Esophagus squamous epithelium (tissue), 5 donors: ENCODE measurements at regions not wholly inside any gene's neighbourhood (a gene's known extent, or its start where the extent isn't known, plus 50 kb on each side); places are given as distances from the start of the nearest gene placed in this dataset.
A peak's percentile ranks its signal among the peaks of the same experiment; 100 is the strongest.

Experiments
- DNase-seq: peaks from one replicate; lab custom pipeline; 2025; lab: John Stamatoyannopoulos, UW
- H3K27ac ChIP-seq, 4 donors: fragments of 200-600 bp; sonication (generic); one replicate each; pipeline ENCODE4 v1.5.1; 2016 to 2019; ENCODE audit warnings: mild to moderate bottlenecking in 1 of 4
- H3K27me3 ChIP-seq, 4 donors: fragments of 200-600 bp; sonication (generic); 1 replicate in 3 of 4; 2 replicates in 1 of 4; pipeline versions ENCODE4 v1.5.1 to v1.6.0; 2017 to 2021; ENCODE audit warnings: antibody characterized with exemption in 1 of 4
- H3K36me3 ChIP-seq, 3 donors: fragments of 200-600 bp; sonication (generic); one replicate each; pipeline ENCODE4 v1.5.1; 2016 to 2019
- H3K4me1 ChIP-seq, 3 donors: fragments of 200-600 bp; sonication (generic); one replicate each; pipeline ENCODE4 v1.5.1; 2017 to 2019
- H3K4me3 ChIP-seq, 4 donors: fragments of 200-600 bp; sonication (generic); 1 replicate in 3 of 4; 2 replicates in 1 of 4; pipeline ENCODE4 v1.5.1; 2016 to 2019; ENCODE audit warnings: mild to moderate bottlenecking in 2 of 4, moderate library complexity in 1 of 4
- H3K9me3 ChIP-seq, 3 donors: fragments of 200-600 bp; sonication (generic); one replicate each; pipeline ENCODE4 v1.5.1; 2016 to 2019
- POLR2A ChIP-seq, 4 donors: fragments of 450-650 bp; IDR thresholded peaks; one replicate each; pipeline ENCODE4 v1.6.1; 2017; ENCODE audit warnings: antibody characterized with exemption in 4 of 4, mild to moderate bottlenecking in 4 of 4, moderate library complexity in 3 of 4
- WGBS, 2 donors: methylation state at CpG; one replicate each; pipeline ENCODE4 v1.1.5; 2018; 5-methylcytosine and 5-hydroxymethylcytosine counted together
- intact Hi-C: fragments of 100-400 bp; cut with DNase I; formaldehyde crosslinking; loops from one replicate; pipeline ENCODE4 v1.15.0; 2022
- TF ChIP-seq, protein P1 (sequence below), 6 experiments: fragments of 450-650 bp in 4 of 6; fragments of 200-600 bp in 2 of 6; sonication (generic) in 2 of 6; IDR thresholded peaks; one replicate each; pipeline ENCODE4 v1.5.1; 2016 to 2019; ENCODE audit warnings: antibody characterized with exemption in 6 of 6, mild to moderate bottlenecking in 4 of 6, moderate library complexity in 4 of 6
- donor health status: DM: yes; HTN: yes; CAD: no.

DNA sequence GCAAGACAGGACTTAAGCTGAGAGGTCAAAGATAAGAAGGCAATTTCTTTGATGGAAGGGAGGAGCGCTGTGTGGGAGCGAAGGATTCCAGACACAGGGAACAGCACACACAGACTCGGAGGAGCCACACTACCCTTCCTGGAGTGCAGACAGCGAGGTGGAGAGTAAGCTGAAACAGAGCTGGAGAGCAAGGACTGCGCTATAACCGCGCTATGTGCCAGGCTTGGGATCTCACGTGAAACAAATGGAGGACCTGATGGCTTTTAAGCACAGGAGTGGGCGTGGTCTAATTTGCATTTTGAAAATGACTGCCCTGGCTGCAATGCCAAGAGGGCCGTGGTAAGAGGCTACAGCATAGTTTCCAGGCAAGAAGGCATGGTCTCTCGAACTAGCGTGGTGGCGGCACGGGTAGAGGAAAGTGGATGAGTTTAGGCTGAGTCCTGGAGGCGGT lies 113.9 kb upstream of the SORBS2 start:
- 84 to 87% methylated on average over 15 of the region's 15 CpGs for WGBS, 2 donors
- TF ChIP-seq, protein P1, sequence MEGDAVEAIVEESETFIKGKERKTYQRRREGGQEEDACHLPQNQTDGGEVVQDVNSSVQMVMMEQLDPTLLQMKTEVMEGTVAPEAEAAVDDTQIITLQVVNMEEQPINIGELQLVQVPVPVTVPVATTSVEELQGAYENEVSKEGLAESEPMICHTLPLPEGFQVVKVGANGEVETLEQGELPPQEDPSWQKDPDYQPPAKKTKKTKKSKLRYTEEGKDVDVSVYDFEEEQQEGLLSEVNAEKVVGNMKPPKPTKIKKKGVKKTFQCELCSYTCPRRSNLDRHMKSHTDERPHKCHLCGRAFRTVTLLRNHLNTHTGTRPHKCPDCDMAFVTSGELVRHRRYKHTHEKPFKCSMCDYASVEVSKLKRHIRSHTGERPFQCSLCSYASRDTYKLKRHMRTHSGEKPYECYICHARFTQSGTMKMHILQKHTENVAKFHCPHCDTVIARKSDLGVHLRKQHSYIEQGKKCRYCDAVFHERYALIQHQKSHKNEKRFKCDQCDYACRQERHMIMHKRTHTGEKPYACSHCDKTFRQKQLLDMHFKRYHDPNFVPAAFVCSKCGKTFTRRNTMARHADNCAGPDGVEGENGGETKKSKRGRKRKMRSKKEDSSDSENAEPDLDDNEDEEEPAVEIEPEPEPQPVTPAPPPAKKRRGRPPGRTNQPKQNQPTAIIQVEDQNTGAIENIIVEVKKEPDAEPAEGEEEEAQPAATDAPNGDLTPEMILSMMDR (IDR thresholded peaks at IDR 0.05), result no peak
- no peak for TF ChIP-seq POLR2A (IDR thresholded peaks at IDR 0.05)

DNA sequence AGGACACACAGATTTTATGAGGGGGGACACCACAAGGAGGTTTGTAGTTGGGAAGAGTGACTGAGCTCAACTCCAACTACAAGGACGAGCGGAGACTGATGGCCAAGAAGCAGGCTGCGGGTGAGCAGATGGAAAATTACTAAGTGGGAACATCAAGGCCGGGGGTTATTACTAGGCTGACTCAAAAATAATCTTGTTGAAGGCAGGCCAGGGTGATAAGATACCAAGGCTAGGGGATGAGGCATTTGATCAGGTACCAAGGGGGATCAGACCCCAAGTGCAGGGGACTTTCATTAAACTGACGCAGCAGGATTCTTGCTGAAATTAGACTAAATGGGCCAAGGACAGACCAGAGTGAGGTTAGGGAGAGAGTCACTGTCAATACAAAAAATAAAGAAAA lies 119.4 kb upstream of the SORBS2 start:
- no peaks in the 10 kb centered on the region for H3K27me3 ChIP-seq
- no peaks in the 10 kb centered on the region for H3K4me1 ChIP-seq
- H3K27ac ChIP-seq, result no peak overlapping the region
- no peak overlapping the region for H3K4me3 ChIP-seq
- no peak for TF ChIP-seq POLR2A (IDR thresholded peaks at IDR 0.05)
- TF ChIP-seq, protein P1 (IDR thresholded peaks at IDR 0.05), result no peak
- DNase-seq, result no peak
- 79 to 89% methylated on average over 5 of the region's 5 CpGs for WGBS, 2 donors
- intact Hi-C loops, result no loop called here
- H3K36me3 ChIP-seq, result no peaks in the 10 kb centered on the region
- H3K9me3 ChIP-seq, result no peaks in the 10 kb centered on the region

More for the DNA sequence above, 113.9 kb upstream of the SORBS2 start:
- Histone ChIP-seq H3K4me1 (no peaks in the 10 kb centered on the region), H3K36me3 (no peaks in the 10 kb centered on the region), H3K27me3 (no peaks in the 10 kb centered on the region), H3K9me3 (no peaks in the 10 kb centered on the region), H3K27ac (no peak overlapping the region), H3K4me3 (no peak overlapping the region)
- intact Hi-C loops, result no loop called here
- no peak for DNase-seq

DNA sequence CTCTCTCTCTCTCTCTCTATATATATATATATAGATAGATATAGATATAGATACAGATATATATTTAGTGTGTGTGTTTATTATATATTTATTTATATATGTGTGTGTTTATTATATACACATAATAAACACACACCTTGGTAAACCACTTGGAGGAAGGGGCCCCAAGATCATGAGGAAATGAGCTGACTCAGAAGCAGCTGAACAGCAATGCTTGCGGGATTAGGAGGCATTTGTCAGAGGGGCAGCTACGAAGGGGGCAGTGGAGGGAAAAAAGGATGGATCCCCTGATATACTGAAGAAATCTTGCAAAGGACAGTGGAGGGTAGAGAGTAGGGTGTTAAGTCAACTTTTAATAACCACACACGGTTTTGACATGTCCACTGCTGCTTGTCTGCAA lies 120.0 kb upstream of the SORBS2 start:
- Histone ChIP-seq H3K9me3 (no peaks in the 10 kb centered on the region), H3K4me3 (no peak overlapping the region), H3K27me3 (no peaks in the 10 kb centered on the region), H3K27ac (peak overlapping the region in 1 of 4 donors; percentile 30), H3K36me3 (no peaks in the 10 kb centered on the region), H3K4me1 (no peaks in the 10 kb centered on the region)
- DNase-seq, result no peak
- WGBS, 2 donors, result 46 to 64% methylated on average over 3 of the region's 3 CpGs
- TF ChIP-seq POLR2A (IDR thresholded peaks at IDR 0.05), result no peak
- intact Hi-C loops, result no loop called here

DNA sequence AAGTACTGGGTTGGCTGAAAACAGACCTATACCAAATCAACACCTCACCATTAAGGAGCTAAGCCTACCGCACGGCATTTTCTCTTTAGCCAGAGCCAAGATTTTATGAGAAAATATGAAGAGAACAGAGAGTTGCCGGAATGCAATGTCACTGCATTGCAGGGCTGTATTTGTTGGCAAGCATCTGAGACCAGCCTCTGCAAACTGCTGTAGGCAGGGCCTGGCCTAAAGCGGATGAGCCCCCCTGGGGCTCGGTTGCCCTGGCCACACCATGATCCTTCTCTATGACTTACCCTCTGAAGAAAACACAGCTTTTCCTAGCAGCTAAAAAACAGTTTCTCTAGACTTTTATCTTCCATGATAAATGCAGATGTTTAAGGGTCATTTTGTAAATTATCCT lies 120.5 kb upstream of the SORBS2 start:
- 72 to 91% methylated on average over 4 to 5 of the region's 5 CpGs for WGBS, 2 donors
- H3K27me3 ChIP-seq, result no peaks in the 10 kb centered on the region
- DNase-seq, result no peak
- no peaks in the 10 kb centered on the region for H3K36me3 ChIP-seq
- no peak for TF ChIP-seq POLR2A (IDR thresholded peaks at IDR 0.05)
- TF ChIP-seq, protein P1 (IDR thresholded peaks at IDR 0.05), result no peak
- peak overlapping the region in 2 of 4 donors; percentile 17 to 30 for H3K27ac ChIP-seq
- H3K4me1 ChIP-seq, result no peaks in the 10 kb centered on the region
- H3K9me3 ChIP-seq, result no peaks in the 10 kb centered on the region
- intact Hi-C loops, result no loop called here
- H3K4me3 ChIP-seq, result no peak overlapping the region

DNA sequence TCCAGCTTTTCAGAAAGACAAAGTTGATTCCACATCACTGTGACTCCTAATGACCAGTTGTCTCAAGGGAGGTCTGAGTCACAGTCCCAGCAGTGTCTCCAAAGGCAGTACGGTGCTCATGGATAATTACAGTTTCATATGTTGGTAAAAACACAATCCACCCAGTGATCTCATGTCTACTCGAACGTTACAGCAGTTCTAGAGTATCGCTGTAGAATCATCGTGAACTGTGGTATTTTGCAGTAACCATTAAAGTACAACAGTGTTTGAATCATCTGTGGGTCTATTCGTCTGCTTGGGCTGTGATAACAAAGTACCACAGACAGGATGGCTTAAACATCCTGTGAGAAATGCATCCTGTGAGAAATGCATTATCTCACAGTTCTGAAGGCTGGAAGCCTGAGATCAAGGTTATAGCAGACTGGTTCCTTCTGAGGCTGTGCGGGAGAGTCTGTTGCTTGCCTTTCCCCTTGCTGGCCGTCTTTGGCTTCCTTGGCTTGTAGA lies 121.1 kb upstream of the SORBS2 start:
- H3K27me3 ChIP-seq, result no peaks in the 10 kb centered on the region
- 71 to 82% methylated on average over 8 of the region's 8 CpGs for WGBS, 2 donors
- no peaks in the 10 kb centered on the region for H3K9me3 ChIP-seq
- H3K27ac ChIP-seq, result no peak overlapping the region
- H3K4me1 ChIP-seq, result no peaks in the 10 kb centered on the region
- H3K4me3 ChIP-seq, result no peak overlapping the region
- H3K36me3 ChIP-seq, result no peaks in the 10 kb centered on the region
- TF ChIP-seq, protein P1 (IDR thresholded peaks at IDR 0.05), result no peak
- TF ChIP-seq POLR2A (IDR thresholded peaks at IDR 0.05), result no peak
- DNase-seq, result no peak
- intact Hi-C loops, result no loop called here
